GM12865 (cell line): ENCODE measurements at regions not wholly inside any gene's neighbourhood (a gene's known extent, or its start where the extent isn't known, plus 50 kb on each side); places are given as distances from the start of the nearest gene placed in this dataset.

ENCODE experiments used
- DNase-seq: peaks from one replicate; pipeline ENCODE4 v3.0.0; 2010; ENCODE audit warnings: low read depth
- H3K4me3 ChIP-seq: 2 replicates; pipeline ENCODE4 v1.5.1; 2011; ENCODE audit warnings: mild to moderate bottlenecking, low read depth, low read length, control low read depth
- TF ChIP-seq, protein P1 (sequence below): IDR thresholded peaks from 2 replicates; pipeline ENCODE4 v1.5.1; 2011; ENCODE audit warnings: low read length, control low read depth, low read depth, inconsistent platforms; ENCODE audit not compliant: insufficient read depth; ENCODE audit errors: missing control alignments

DNA sequence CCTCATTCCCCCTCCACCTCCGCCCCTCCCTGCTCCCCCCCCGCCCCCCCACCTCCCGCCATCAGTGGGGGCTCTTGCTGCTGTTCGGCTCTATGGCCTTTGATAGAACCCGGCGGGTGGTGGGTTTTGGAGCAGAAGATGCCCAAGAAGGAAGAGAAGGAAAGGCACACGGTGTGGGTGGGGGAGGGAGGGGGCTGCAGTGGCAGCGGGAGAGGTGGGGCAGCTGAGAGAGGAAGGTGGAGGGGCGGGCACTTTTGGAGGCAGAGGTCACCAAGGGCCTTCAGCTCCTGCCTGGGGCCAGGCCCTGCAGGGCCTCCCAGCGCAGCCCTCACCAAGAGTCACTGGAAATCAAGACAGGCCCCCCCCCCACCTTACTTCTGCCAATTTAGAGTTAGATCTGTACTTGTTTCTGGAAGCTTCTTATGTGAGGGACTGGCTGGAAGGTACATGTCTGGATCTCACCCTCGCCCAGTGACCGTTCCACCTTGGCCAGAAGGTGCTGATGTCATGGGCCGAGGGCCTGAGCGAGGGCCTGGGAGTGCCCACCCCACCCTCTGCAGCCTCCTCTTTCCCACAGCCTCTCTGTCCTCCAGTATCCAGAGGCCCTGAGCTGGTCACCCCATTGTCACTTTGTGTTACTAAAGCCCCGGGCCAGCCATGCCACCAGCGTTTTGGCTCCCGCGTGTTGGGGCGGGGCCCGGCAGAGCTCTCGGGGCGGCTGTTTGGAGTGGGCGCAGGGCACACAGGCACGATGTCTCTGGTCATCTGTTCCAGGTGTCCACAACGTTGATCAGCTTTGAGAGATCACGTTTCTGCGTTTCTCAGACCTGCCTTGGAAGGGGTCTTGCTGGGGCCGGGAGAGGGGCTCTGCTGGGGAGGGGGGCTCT lies 153.9 kb downstream of the KIF26A start:
- no peak for DNase-seq
- H3K4me3 ChIP-seq: no peak overlapping the region
- TF ChIP-seq, protein P1, sequence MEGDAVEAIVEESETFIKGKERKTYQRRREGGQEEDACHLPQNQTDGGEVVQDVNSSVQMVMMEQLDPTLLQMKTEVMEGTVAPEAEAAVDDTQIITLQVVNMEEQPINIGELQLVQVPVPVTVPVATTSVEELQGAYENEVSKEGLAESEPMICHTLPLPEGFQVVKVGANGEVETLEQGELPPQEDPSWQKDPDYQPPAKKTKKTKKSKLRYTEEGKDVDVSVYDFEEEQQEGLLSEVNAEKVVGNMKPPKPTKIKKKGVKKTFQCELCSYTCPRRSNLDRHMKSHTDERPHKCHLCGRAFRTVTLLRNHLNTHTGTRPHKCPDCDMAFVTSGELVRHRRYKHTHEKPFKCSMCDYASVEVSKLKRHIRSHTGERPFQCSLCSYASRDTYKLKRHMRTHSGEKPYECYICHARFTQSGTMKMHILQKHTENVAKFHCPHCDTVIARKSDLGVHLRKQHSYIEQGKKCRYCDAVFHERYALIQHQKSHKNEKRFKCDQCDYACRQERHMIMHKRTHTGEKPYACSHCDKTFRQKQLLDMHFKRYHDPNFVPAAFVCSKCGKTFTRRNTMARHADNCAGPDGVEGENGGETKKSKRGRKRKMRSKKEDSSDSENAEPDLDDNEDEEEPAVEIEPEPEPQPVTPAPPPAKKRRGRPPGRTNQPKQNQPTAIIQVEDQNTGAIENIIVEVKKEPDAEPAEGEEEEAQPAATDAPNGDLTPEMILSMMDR: no peak

DNA sequence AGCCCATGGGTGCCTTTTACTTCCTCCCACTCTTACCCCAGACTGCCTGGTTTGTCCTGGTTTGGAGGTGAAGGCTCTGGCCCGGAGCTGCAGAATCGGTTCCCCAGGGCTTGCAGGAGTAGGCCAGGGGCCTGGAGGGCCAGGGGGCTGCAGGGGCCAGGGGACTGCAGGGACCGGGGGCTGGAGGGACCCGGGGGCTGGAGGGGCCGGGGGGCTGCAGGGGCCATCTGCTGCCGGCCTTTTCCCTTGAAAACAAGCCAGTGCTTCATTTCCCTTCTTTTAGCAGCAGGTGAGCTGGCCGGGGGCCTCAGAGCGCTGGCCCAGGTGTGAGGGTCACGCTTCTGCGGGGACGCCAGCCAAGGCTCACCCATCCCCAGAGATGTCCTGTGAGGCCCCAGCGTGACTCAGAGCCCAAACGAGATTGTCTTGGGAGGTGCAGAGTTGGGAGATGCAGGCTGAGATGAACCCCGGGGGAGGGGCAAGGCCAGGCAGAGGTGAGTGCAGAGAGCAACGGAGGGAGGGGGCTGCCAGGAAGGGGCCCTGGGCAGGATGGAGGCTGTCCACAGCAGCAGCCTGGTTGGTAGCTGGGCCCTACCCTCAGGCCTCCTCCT lies 154.9 kb downstream of the KIF26A start:
- no peak for DNase-seq
- TF ChIP-seq, protein P1: no peak
- H3K4me3 ChIP-seq: no peak overlapping the region

DNA sequence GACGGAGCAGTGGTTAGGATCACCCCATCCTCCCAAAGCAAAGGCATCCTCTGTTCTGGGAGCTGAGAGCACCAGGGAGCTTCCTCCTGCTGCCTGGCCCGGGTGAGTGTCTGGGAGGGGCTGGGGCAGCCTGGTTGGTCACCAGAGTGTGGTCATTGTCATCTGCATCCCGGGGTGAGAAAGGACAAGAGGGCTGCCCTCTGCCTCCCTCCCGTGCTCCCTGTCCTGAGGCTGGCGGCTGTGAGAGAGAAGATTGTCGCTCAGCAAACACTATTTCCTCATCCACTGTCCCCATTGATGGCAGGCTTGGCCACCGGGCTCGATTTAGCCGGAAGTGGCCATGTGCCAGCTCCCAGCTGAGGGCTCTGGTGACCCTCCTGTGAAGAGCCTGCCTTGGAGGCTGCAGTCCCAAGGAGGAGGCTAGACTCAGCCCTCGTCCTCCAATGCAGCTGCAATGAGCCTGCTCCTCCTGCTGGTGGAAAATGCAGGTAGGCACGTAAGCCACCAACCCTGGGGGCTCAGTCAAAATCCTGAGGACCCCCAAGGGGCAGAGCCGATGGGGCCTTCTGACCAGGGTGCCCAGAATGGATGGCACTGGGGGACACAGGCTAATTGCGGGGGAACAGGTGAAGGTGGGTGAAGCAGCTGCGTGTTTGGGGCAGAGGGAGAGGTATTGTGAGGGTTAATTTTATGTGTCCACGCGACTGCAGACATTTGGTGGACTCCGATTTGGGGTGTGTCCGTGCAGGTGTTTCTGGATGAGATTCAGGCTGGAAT lies 155.7 kb downstream of the KIF26A start:
- no peak overlapping the region for H3K4me3 ChIP-seq
- DNase-seq: no peak
- TF ChIP-seq, protein P1: peak; percentile 1

DNA sequence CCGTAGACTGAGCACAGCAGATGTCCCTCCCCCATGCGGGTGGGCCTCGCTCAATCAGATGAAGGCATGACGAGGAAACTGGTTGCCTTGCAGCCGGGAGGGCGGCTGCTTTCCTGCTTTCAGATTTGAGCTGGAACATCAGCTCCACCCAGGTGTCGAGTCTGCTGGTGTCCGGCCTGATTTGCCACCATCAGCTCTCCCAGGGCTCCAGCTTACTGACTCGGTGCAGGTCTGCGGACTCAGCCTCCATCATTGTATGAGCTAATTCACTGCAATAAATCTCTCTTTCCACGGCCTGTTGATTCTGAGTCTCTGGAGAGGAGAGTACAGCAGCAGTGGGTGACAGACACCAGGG lies 156.2 kb downstream of the KIF26A start:
- H3K4me3 ChIP-seq: no peak overlapping the region
- TF ChIP-seq, protein P1: no peak
- DNase-seq: no peak

DNA sequence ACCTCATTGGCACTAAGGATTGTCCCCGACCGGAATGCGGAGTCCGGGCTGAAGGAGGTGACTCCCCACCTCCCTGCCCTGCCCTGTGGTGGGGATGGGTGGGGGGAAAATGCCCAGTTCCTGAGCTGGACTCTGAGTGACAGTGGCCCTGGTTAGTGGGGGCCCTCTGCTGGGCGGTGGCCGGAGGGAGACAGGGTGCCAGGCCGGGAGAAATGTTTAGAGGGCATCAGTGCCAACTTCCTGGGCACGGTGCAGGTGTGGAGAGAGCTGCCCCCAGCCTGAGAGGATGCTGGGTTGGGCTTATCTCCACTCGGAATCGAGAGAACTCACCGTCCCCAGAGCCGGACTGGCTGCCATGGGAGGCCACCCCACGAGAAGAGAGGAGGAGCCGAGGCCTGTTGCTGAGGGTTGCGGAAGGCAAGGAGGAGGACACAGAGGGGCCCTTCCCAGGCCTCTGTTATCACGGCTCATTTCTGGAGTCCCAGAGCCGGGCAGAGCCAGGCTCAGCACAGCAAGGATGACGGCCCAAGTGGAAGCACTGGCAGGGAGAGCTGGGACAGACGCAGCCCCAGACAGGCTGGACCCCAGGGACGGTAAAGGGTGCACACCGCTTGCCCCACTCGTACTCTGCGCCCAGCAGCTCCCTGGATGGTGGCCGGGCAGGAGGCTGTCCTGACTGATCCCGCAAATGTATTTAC lies 156.7 kb downstream of the KIF26A start:
- TF ChIP-seq, protein P1: no peak
- no peak overlapping the region for H3K4me3 ChIP-seq
- no peak for DNase-seq

DNA sequence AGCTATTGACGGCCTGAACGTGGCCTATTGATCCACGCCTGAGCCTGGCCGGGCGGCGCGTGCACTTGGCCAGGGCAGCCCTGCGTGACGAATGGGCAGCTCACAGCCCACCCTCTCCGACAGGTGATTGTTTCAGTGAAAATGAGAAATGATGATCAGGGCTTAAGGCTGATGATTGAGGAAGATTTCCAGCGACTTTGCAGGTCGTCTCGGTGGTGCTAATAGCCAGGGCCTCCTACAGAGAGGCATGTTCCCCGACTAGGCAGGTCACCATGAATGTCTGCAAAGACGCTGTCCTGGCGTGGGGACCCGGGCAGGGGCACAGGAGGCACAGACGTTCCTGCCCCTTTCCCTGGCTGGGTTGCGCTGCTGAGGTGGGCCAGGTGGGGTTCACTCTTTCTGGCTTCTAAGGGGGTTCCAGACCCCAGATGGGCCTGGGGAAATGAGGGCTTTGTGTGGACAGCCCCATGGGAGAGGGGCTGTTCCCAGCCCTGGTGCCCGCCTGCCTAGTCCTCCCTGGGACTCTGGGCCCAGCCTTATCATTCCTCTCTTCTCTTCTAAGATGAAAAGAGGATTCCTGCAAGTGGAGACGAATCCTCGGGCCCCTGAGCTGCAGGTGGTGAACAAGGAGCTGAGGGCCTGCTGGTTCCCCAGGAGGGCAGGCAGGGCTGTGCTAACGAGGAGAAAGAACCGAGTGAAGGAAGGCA lies 157.4 kb downstream of the KIF26A start:
- no peak for DNase-seq
- TF ChIP-seq, protein P1: no peak
- no peak overlapping the region for H3K4me3 ChIP-seq
